ENCODE measurements at regions not wholly inside any gene's neighbourhood (a gene's known extent, or its start where the extent isn't known, plus 50 kb on each side); places are given as distances from the start of the nearest gene placed in this dataset.

DNA sequence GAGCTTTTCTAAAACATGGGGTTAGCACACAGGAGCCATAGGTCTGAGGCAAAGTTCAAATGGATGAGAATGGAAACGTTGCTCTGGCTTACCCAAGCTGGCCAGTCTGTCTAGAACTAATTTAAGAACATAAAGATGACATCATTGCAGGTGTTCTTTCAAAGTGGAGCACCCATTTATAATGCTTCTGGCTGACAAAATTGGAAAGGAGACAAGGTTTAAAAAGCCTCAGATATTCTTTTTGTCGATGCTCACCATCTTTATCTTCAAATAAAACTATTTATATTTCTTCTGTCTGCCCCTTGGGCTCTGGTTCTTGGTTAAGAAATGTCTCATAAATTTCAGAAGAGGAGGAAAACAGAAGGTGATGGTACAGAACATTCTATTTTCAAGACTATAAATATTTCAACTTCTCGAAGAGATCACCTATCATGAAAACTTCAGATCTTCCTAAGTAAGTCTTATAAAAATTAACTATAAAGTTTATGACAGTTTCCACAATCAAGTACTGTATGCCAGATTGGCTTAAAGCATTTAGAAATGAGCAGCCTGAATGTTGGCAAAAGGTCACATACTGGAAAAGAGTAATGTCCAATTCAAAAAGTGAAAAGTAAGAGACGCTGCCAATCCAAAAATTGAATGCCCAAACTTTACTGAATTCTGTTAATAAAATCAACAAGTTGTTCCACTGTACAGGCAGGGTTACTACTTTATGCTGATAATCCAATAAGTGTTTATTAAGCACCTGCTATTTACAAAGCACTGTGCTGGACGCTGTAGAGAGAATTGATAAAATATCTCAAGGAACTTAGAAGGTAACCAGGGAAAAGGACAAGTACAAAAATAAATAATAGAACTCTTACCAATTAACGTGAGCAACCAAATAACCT is 92.0 kb downstream of the ETS2 start:
- TF ChIP-seq CTCF (IDR thresholded peaks at IDR 0.05; ENCODE audit: borderline replicate concordance, extremely low read depth, low read length, poor library complexity, severe bottlenecking) = no peak
- no peak for TF ChIP-seq EZH2 (IDR thresholded peaks at IDR 0.05; ENCODE audit: borderline replicate concordance, low read depth, low read length, severe bottlenecking)
